Breast epithelium (tissue), 3 donors: ENCODE measurements at regions not wholly inside any gene's neighbourhood (a gene's known extent, or its start where the extent isn't known, plus 50 kb on each side); places are given as distances from the start of the nearest gene placed in this dataset.

Experiments used
- CTCF ChIP-seq, 3 donors: fragments of 450-650 bp; IDR thresholded peaks; one replicate each; pipeline ENCODE4 v1.5.1; 2016 to 2017; ENCODE audit warnings: antibody characterized with exemption in 3 of 3, mild to moderate bottlenecking in 3 of 3, moderate library complexity in 3 of 3
- POLR2AphosphoS5 ChIP-seq, 3 donors: sonication (generic); formaldehyde crosslinking; IDR thresholded peaks; one replicate each; pipeline ENCODE4 v1.6.1; 2017; ENCODE audit warnings: antibody characterized with exemption in 3 of 3

- TF ChIP-seq POLR2AphosphoS5 (IDR thresholded peaks at IDR 0.05) (no peak), CTCF (IDR thresholded peaks at IDR 0.05) (no peak)
Observed at GRCh38 chr7:20520530-20520929, 94.9 kb upstream of the ABCB5 start.
